Activated CD8-positive, alpha-beta memory T cell treated with anti-CD3 and anti-CD28 coated beads, Interleukin-2, amount 50 U/mL, for 4 hours (primary cell): ENCODE measurements at regions not wholly inside any gene's neighbourhood (a gene's known extent, or its start where the extent isn't known, plus 50 kb on each side); places are given as distances from the start of the nearest gene placed in this dataset.
"Not testable (repeated sequence)": the region's sequence is repeated elsewhere in the genome, so short reads cannot be mapped to it uniquely, and the experiment has no call there.

Experiments used
- DNase-seq: peaks from one replicate; pipeline ENCODE4 v3.0.0-alpha.2; 2020

DNA sequence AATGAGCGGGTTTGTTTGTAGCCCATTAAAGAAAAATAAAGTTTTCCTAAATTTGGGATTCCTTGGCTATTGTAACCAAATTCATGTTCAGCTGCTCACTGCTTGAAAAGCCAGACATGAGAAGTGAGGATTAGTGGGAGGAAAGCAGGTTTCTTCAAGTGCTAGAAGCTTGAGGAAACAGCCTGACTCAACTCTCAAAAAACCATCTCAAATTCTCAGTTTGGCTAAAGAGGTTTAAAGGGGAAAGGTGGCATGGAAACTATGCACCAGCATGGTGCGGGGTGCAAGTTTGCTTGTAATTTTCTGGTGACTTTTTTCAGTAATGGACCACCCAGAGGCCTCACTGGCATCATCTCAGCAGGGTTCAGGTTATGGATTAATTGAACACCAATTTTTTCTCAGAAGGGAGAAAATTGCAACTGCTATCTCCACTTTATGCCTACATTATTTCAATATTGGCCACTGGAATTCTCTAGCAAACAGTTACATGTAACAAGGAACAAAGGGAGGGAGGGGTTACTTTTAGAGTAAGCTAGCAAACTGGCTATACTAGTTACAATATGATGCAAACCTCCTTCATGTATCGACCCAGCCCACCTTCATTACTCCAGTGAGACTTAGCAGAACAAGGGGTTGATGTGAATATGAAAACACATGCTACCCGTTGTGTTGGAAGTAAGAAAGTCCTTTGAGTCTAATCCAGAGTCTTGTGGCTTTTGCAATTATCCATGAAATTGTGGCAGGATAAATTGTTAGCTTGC lies 85.0 kb upstream of the IFNGR1 start:
- no peak for DNase-seq

DNA sequence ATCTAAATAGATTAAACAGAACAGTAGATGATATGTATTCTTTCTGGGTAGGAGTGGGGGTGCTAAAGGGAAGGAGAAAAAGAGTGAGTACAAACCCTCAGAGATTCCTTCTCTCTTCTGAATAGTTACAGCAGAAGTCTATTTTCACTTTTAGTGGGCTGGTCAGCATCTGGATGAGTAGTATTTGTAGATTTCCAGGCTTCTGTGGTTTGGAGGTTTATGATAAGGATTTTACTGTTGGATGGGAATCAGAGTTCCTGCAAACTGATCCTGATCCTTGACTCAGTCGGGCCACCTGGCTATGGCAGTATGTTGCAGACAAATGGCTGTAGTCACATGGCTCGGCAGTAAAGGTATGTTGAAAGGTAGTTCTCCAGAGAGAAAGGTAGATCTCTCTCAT lies 84.3 kb upstream of the IFNGR1 start:
- DNase-seq = no peak

DNA sequence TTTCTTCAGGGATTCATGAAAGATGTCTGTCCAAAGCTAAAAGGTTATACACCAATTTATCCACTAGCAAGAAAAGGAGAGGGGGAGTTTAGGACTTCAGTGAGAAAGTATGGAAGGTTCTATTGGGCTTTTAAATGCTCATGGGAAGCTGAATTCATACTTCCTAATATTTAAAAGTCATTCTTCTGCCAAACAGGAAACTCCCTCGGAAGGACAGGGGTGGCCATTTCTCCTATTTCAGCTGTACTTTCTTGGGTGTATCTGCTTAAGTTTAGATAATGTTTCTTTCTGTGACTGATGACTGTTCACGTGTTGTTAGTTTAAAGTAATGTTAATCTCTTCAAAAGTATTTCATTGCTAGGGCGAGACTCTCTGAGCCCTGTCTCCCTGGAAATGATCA lies 80.5 kb upstream of the IFNGR1 start:
- no peak for DNase-seq

- no peak for DNase-seq
Observed at GRCh38 chr6:137297887-137298286, 78.7 kb upstream of the IFNGR1 start.

- DNase-seq = not testable (repeated sequence)
Observed at GRCh38 chr6:137292326-137292725, 73.1 kb upstream of the IFNGR1 start.

GRCh38 chr6:137291441-137291840 lies 72.3 kb upstream of the IFNGR1 start:
- no peak for DNase-seq

DNA sequence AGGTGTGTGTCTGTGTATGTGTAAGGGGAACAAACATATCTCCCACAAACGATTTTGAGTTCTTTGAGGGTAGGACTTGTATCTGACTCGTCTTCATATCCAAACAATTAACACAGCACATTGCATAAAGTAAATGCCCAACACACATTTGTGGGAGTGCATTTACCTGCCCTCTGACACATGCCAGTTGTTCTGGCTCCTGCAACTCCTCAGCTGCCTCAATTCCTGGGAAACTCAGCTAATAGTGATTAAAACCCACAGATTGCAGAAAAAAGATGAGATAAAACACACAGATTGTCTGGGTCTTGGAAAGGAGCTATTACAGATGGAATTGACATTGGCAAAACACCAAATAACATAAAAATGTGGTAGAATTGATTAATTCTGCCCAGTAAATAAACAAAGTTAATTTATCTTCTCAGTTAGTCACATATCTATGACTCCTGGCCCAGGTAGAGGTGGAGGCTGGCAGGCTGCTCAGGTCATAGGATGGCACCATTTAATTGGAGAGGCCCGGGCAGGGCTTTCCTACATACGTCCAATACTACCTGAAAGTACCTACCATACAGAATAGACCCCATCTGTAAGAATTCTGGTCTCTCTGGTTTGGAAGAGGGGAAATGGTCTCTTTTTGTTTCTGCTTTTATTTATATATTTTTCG lies 71.5 kb upstream of the IFNGR1 start:
- DNase-seq = no peak

DNA sequence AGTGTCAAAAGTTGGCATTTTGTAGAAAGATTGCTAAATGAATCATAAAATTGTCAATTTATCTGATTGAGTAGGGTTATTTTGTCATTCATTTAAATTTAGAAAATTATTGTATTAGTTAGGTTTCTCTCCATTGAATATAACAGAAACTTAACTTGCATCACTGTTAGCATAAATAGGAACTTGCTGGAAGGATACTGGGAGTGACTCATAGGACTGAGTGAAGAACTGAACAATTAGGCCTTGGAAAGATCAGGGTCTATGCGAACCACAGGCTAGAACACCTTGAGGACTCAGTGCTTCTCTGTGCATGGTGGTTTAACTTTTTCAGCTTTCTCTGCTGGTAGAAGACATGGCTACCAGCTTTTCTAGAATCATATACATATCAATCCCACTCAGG lies 67.7 kb upstream of the IFNGR1 start:
- no peak for DNase-seq

DNA sequence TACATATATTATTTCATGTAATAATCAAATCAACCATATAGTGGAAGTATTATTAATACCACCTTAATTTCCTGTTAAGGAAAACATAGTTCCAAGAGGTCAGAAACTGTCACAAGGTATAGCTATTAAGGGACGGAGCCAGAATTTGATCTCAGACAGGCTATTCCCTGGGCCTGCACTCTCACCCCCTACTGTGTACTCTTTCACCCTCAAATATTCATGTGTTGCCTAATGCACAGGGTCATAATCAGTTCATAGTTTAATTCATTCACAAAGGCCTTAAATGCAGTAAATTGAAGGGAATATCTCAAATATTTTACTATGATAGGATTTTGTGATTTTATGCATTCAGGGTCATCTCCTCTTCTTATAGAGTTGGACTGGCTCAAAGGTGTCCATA lies 67.2 kb upstream of the IFNGR1 start:
- no peak for DNase-seq

GRCh38 chr6:137284811-137285110 lies 65.6 kb upstream of the IFNGR1 start:
- no peak for DNase-seq

GRCh38 chr6:137283940-137284810 lies 65.0 kb upstream of the IFNGR1 start:
- no peak for DNase-seq

DNA sequence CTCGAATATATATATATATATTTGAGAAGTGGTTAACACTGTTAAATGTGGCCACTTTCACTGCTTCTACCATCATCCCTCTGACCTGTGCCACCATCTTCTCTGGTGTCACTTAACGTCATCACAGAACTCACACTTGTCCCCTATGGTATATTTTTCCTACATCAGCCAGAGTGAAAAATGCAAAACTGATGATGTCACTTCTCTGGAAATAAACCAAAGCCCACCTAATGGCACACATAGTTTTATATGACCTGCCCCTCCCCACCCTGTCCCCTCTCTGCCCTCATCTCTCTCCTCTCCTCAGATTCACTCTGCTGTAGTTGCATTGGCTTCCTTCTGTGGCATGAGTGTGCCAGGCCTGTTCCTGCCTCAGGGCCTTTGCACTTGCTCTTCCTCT lies 63.9 kb upstream of the IFNGR1 start:
- DNase-seq = no peak

GRCh38 chr6:137282254-137282653 lies 63.1 kb upstream of the IFNGR1 start:
- no peak for DNase-seq

DNA sequence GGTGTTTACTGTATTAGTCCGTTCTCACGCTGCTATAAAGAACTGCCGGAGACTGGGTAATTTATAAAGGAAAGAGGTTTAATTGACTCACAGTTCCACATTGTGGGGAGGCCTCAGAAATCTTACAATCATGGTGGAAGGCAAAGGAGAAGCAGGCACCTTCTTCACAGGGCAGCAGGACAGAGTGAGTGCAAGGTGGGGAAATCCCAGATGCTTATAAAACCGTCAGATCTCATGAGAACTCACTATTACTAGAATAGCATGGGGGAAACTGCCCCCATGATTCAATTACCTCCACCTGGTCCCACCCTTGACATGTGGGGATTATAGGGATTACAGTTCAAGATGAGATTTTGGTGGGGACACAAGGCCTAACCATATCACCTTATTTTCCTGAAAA lies 60.1 kb upstream of the IFNGR1 start:
- not testable (repeated sequence) for DNase-seq

DNA sequence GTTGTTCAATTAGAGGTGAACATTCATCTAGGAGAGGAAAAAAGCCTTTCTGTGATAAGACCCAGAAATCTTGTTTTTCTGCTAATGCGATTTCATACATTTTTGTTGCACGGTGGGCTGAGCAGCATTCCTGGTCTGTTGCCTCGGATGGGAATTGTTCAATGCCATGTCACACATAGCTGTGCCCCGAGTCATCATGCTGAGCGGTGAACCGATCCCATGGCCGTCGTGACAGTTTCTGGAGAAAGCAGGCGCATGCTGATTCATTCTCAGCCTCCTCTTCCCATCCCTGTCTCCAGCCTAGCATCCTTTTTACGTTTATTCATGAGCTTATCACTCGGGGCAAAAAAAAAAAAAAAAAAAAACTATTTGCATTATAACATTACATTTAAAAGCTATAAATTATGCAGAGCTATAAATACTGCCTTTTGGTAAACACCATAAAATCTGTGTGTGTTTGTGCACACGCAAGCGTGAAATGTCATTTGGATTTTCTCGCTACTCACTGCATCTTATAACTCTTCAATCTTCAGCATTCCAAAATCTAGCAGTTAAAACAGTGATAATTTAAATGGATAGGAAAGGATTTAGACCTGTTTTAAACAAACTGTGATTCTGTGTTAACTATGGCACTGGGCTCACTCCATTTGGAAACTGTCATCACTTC lies 58.9 kb upstream of the IFNGR1 start:
- DNase-seq = no peak

DNA sequence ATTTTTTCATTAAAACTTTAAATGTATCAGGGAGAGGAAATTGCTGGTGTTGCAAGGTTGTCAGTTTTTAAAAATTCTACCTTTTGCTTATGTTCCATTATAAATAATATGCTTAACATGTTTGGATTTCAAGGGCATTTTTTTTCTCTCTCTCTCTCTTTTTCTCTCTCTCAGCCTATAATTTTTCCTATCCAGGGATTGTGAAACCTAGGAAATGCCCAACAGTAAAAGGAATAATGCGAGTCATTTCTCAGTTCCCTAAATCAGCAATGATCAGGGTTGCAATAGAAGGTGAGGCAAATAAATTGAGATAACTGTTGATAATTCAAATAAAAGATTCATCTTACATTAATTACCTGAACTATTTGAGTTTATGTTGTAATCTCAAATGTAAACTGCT lies 53.2 kb upstream of the IFNGR1 start:
- no peak for DNase-seq

GRCh38 chr6:137271245-137272183 lies 52.3 kb upstream of the IFNGR1 start:
- no peak for DNase-seq

- no peak for DNase-seq
Observed at GRCh38 chr6:137269803-137270202, 50.6 kb upstream of the IFNGR1 start.

GRCh38 chr6:137269347-137269746 lies 50.2 kb upstream of the IFNGR1 start:
- no peak for DNase-seq
